ENCODE measurements at regions not wholly inside any gene's neighbourhood (a gene's known extent, or its start where the extent isn't known, plus 50 kb on each side); places are given as distances from the start of the nearest gene placed in this dataset.

DNA sequence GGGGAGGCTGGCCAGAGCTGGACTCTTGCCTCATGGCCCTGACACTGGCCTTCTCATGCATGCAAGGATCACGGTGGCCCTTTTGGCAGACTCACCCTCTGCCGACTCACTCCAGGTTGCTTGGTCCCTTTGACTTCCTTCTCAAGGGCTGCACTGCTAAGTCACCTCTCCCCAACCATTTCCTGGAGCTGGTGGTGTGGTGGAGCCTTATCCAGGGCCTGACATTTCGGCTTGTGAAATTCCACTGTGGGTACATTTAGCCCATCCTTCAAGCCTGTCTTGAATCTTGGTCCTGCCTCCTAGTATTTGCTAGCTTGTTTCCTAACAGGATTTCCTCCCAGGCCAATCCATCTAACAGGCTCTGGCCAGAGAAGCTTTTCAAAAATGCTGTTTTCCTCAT, 52.6 kb upstream of the JUN start:
- H3K4me2 ChIP-seq (ENCODE audit: low read depth, low read length, poor library complexity, severe bottlenecking), result no peak overlapping the region

DNA sequence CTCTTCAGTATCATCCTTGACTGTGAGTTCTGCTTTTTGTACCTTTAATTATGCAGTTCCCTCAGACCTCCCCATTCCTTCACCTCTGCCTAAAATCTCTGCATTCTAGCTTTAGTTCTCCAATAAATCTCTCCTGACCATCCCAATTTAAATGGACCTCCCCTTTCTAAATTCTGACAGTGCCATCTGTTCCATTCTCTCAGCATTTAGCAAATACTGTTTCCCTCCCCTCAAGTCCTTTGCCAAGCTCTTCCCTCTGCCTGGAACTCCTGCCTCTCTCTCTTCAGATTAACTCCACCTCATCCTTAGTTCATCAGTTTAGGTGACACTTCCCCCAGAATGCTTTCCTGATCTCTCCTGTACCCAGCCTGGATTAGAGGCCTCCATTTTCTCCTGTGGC, 54.0 kb upstream of the JUN start:
- Histone ChIP-seq H3K9ac (ENCODE audit: low read length) (no peak overlapping the region), H3K36me3 (ENCODE audit: insufficient read depth, low read length) (no peaks in the 10 kb centered on the region), H3K27me3 (ENCODE audit: low read length) (no peaks in the 10 kb centered on the region), H3K4me3 (ENCODE audit: low read length) (no peak overlapping the region), H3K4me1 (ENCODE audit: low read length) (no peaks in the 10 kb centered on the region), H3K79me2 (ENCODE audit: low read length) (no peaks in the 10 kb centered on the region), H4K20me1 (ENCODE audit: insufficient read depth, low read depth, low read length) (no peaks in the 10 kb centered on the region), H3K4me2 (ENCODE audit: low read depth, low read length, poor library complexity, severe bottlenecking) (no peak overlapping the region), H2AFZ (ENCODE audit: low read length) (no peak overlapping the region), H3K9me2 (replicated peaks; ENCODE audit: insufficient read depth, low read length) (no peaks in the 10 kb centered on the region), H3K27ac (ENCODE audit: low read length) (no peak overlapping the region), H3K9me3 (ENCODE audit: low read length) (no peaks in the 10 kb centered on the region)
- DNase-seq, result no peak

More for the DNA sequence above, 52.6 kb upstream of the JUN start:
- Histone ChIP-seq H3K27me3 (ENCODE audit: low read length) (no peaks in the 10 kb centered on the region), H3K79me2 (ENCODE audit: low read length) (no peaks in the 10 kb centered on the region), H4K20me1 (ENCODE audit: insufficient read depth, low read depth, low read length) (no peaks in the 10 kb centered on the region), H3K4me3 (ENCODE audit: low read length) (no peak overlapping the region), H3K27ac (ENCODE audit: low read length) (no peak overlapping the region), H2AFZ (ENCODE audit: low read length) (no peak overlapping the region), H3K36me3 (ENCODE audit: insufficient read depth, low read length) (no peaks in the 10 kb centered on the region), H3K4me1 (ENCODE audit: low read length) (no peaks in the 10 kb centered on the region), H3K9me2 (replicated peaks; ENCODE audit: insufficient read depth, low read length) (no peaks in the 10 kb centered on the region), H3K9me3 (ENCODE audit: low read length) (no peaks in the 10 kb centered on the region), H3K9ac (ENCODE audit: low read length) (no peak overlapping the region)
- no peak for DNase-seq

DNA sequence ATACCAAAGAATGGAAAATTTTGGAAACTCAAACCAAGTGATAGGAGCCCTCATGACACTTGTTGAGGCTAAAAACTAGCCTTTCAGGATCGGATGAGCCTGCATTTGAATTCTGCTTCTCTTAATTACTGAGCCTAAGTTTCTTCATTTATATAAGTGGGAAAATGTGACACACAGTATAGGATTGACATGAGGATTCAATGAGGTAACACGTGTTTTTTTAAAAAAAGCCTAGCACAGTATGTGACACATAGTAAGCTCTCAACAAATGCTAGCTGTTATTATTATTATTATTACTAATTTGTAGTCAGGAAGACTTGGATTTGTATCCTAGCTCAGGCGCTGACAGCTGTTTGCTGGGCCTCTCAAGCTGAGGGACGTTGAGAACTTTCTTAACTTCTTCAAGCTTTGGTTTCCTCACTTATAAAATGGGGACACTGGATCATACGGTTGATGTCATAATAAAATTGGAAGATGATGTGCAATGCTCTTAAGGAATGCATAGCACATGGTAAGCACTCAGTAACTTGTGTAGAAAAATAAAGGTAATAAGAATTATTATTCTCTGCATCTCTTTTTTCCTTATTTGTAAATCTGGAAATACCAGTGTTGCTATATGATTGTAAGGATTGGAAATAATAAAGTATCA, 55.4 kb upstream of the JUN start:
- Histone ChIP-seq H3K9me2 (replicated peaks; ENCODE audit: insufficient read depth, low read length) (no peaks in the 10 kb centered on the region), H3K27me3 (ENCODE audit: low read length) (no peaks in the 10 kb centered on the region)

DNA sequence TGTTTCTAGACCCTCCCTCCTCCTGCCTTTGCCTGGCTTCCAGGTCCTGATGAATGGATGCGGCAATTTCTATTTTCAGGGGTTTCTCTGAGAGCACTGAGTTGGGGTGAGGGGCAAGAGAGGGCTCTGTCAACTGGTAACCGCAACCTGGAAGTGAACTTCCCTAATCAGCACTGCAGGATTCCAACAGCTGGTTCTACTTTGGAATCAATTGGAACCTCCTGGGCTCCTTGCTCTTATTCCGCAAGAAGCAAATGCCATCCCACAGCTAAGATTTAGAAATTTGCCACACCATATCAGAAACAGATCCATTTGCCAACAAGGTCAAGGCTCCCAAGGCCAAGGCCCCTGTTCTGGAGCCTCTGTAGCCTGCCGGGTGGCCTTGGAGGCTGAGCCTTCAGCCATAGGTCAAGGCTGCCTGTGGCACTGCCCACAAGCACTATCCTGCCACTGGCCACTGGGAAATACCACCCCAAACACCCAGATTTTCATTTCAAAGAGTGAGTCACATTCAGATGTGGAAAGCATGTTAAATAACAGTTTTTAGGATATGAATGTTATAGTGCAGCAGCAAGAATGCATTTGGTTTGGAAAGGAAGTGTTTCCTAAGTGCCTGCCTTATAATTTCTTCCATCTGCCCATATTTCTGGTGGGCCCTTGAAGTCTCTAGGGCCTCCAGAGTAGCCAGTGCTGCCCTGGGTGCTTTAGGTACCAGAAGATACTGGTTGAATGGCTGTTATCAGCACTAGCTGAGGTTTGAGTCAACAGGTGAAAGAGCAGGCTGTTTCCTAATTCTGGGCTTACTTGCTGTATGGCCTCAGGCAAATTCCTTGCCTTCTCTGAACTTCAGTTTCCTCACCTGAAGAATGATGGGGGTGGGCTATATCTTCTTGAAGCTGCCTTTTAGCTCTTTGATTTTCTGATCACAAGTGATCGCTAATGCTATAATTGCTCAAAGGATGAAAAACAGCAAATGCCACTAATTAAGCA, 56.3 kb upstream of the JUN start:
- H3K27me3 ChIP-seq (ENCODE audit: low read length), result no peaks in the 10 kb centered on the region
- no peaks in the 10 kb centered on the region for H3K4me1 ChIP-seq (ENCODE audit: low read length)
- no peak overlapping the region for H2AFZ ChIP-seq (ENCODE audit: low read length)
- H3K4me3 ChIP-seq (ENCODE audit: low read length), result no peak overlapping the region
- no peak overlapping the region for H3K9ac ChIP-seq (ENCODE audit: low read length)
- no peaks in the 10 kb centered on the region for H3K9me2 ChIP-seq (replicated peaks; ENCODE audit: insufficient read depth, low read length)
- no peak for DNase-seq
- H3K27ac ChIP-seq (ENCODE audit: low read length), result no peak overlapping the region
- no peaks in the 10 kb centered on the region for H4K20me1 ChIP-seq (ENCODE audit: insufficient read depth, low read depth, low read length)
- no peak overlapping the region for H3K4me2 ChIP-seq (ENCODE audit: low read depth, low read length, poor library complexity, severe bottlenecking)
- no peaks in the 10 kb centered on the region for H3K9me3 ChIP-seq (ENCODE audit: low read length)
- H3K79me2 ChIP-seq (ENCODE audit: low read length), result no peaks in the 10 kb centered on the region
- no peaks in the 10 kb centered on the region for H3K36me3 ChIP-seq (ENCODE audit: insufficient read depth, low read length)

More for the DNA sequence above, 55.4 kb upstream of the JUN start:
- no peak overlapping the region for H3K4me2 ChIP-seq (ENCODE audit: low read depth, low read length, poor library complexity, severe bottlenecking)
- no peak for DNase-seq
- no peaks in the 10 kb centered on the region for H3K36me3 ChIP-seq (ENCODE audit: insufficient read depth, low read length)
- H3K4me3 ChIP-seq (ENCODE audit: low read length), result no peak overlapping the region
- no peak overlapping the region for H2AFZ ChIP-seq (ENCODE audit: low read length)
- H4K20me1 ChIP-seq (ENCODE audit: insufficient read depth, low read depth, low read length), result no peaks in the 10 kb centered on the region
- H3K27ac ChIP-seq (ENCODE audit: low read length), result no peak overlapping the region
- H3K9ac ChIP-seq (ENCODE audit: low read length), result no peak overlapping the region
- no peaks in the 10 kb centered on the region for H3K9me3 ChIP-seq (ENCODE audit: low read length)
- no peaks in the 10 kb centered on the region for H3K79me2 ChIP-seq (ENCODE audit: low read length)
- no peaks in the 10 kb centered on the region for H3K4me1 ChIP-seq (ENCODE audit: low read length)

DNA sequence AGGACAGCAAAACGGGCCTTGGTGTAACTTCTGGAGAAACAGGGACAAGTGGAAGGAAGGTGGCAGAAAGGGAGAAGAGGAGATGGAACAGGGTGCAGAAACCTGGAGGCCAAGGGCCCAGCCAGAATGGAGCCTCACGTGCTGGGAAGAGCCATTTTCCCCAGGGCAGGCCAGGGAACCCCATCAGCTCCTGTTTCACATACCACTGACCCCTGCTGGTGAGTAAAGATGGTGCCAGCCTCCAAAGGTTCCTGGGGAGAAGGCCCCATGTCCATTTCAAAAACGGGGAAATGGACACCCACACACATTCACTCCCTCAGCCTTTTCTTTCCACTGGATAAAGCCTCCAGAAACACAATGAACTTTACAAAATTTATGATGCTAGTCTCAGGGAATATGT, 57.6 kb upstream of the JUN start:
- Histone ChIP-seq H3K36me3 (ENCODE audit: insufficient read depth, low read length) (no peaks in the 10 kb centered on the region), H3K9ac (ENCODE audit: low read length) (no peak overlapping the region), H3K79me2 (ENCODE audit: low read length) (no peaks in the 10 kb centered on the region), H4K20me1 (ENCODE audit: insufficient read depth, low read depth, low read length) (no peaks in the 10 kb centered on the region), H3K4me1 (ENCODE audit: low read length) (no peaks in the 10 kb centered on the region), H3K4me3 (ENCODE audit: low read length) (no peak overlapping the region), H3K9me2 (replicated peaks; ENCODE audit: insufficient read depth, low read length) (no peaks in the 10 kb centered on the region), H3K4me2 (ENCODE audit: low read depth, low read length, poor library complexity, severe bottlenecking) (no peak overlapping the region), H3K9me3 (ENCODE audit: low read length) (no peaks in the 10 kb centered on the region), H2AFZ (ENCODE audit: low read length) (0 out of 2 replicates have a peak overlapping the region, but pooled peaks have one; percentile 49), H3K27ac (ENCODE audit: low read length) (no peak overlapping the region), H3K27me3 (ENCODE audit: low read length) (no peaks in the 10 kb centered on the region)
- peak; percentile 69 for DNase-seq

DNA sequence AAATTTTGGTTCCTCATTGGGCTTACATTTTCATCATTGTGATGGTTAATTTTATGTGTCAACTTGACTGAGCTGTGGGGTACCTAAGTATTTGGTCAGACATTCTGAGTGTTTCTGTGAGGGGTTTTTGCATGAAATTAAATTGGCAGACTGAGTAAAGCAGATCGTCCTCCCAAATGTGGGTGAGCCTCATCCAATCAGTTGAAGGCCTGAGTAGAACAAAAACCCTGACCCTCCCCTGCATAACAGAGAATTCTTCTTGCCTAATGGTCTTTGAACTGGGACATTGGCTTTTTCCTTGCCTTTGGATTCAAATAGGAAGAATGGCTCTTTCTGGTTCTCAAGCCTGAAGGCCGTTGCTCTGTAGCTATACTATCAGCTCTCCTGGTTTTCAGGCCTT, 59.1 kb upstream of the JUN start:
- Histone ChIP-seq H3K4me2 (ENCODE audit: low read depth, low read length, poor library complexity, severe bottlenecking) (no peak overlapping the region), H3K79me2 (ENCODE audit: low read length) (no peaks in the 10 kb centered on the region), H2AFZ (ENCODE audit: low read length) (no peak overlapping the region), H3K4me1 (ENCODE audit: low read length) (no peaks in the 10 kb centered on the region), H3K9me2 (replicated peaks; ENCODE audit: insufficient read depth, low read length) (no peaks in the 10 kb centered on the region), H3K27ac (ENCODE audit: low read length) (no peak overlapping the region), H3K36me3 (ENCODE audit: insufficient read depth, low read length) (no peaks in the 10 kb centered on the region), H4K20me1 (ENCODE audit: insufficient read depth, low read depth, low read length) (no peaks in the 10 kb centered on the region), H3K9ac (ENCODE audit: low read length) (no peak overlapping the region), H3K4me3 (ENCODE audit: low read length) (no peak overlapping the region), H3K27me3 (ENCODE audit: low read length) (no peaks in the 10 kb centered on the region), H3K9me3 (ENCODE audit: low read length) (no peaks in the 10 kb centered on the region)
- DNase-seq, result no peak

DNA sequence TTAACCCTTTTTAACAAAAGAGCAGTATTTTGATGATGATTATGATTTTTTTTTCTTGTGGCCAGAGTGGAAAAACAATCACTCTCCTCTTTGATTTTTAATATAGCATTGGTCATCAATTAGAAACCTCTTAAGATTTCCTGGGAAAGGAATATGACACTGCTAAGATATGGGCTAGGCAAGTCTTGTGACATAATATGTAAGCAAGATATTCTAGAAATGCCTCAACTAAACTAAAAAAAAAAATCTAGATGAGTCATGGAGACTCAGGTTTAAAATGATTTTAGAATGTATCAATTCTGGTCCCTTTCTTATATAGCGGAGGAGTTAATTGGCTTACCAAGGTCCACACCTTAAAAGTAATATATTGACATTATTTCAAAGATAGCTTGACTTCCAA, 60.3 kb upstream of the JUN start:
- no peak for DNase-seq
- Histone ChIP-seq H3K4me1 (ENCODE audit: low read length) (no peaks in the 10 kb centered on the region), H3K27ac (ENCODE audit: low read length) (no peak overlapping the region), H3K9ac (ENCODE audit: low read length) (no peak overlapping the region), H3K79me2 (ENCODE audit: low read length) (no peaks in the 10 kb centered on the region), H3K9me2 (replicated peaks; ENCODE audit: insufficient read depth, low read length) (no peaks in the 10 kb centered on the region), H3K4me3 (ENCODE audit: low read length) (no peak overlapping the region), H3K27me3 (ENCODE audit: low read length) (no peaks in the 10 kb centered on the region), H4K20me1 (ENCODE audit: insufficient read depth, low read depth, low read length) (no peaks in the 10 kb centered on the region), H3K36me3 (ENCODE audit: insufficient read depth, low read length) (no peaks in the 10 kb centered on the region), H3K9me3 (ENCODE audit: low read length) (no peaks in the 10 kb centered on the region), H2AFZ (ENCODE audit: low read length) (no peak overlapping the region), H3K4me2 (ENCODE audit: low read depth, low read length, poor library complexity, severe bottlenecking) (no peak overlapping the region)

DNA sequence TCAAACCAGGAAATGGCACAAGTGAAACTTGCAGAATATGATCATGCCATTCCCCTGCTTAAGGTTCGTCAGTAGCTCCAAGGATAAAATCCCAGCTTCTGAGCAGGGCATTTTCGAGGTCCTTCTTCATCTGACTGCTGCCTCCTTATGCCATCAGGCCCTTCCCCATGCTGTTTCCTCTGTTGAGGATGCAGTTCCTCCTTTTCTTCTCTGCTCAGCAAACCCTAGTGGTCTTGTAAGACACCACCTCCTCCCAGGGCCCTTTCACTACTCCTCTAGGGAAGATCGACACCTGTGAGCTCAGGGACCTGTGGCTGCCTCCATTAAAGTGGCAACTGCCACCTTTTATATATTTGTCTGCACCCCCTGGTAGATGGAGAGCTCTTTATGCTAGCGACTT, 62.1 kb upstream of the JUN start:
- Histone ChIP-seq H4K20me1 (ENCODE audit: insufficient read depth, low read depth, low read length) (no peaks in the 10 kb centered on the region), H3K27ac (ENCODE audit: low read length) (no peak overlapping the region), H3K9ac (ENCODE audit: low read length) (no peak overlapping the region), H3K27me3 (ENCODE audit: low read length) (no peaks in the 10 kb centered on the region), H3K79me2 (ENCODE audit: low read length) (no peaks in the 10 kb centered on the region), H3K4me1 (ENCODE audit: low read length) (no peaks in the 10 kb centered on the region), H3K36me3 (ENCODE audit: insufficient read depth, low read length) (no peaks in the 10 kb centered on the region), H3K4me2 (ENCODE audit: low read depth, low read length, poor library complexity, severe bottlenecking) (no peak overlapping the region), H2AFZ (ENCODE audit: low read length) (no peak overlapping the region), H3K9me2 (replicated peaks; ENCODE audit: insufficient read depth, low read length) (no peaks in the 10 kb centered on the region), H3K4me3 (ENCODE audit: low read length) (no peak overlapping the region), H3K9me3 (ENCODE audit: low read length) (no peaks in the 10 kb centered on the region)
- DNase-seq, result no peak

Data from Karpas-422 (cell line).